Vagina (tissue), 2 donors: ENCODE measurements at regions not wholly inside any gene's neighbourhood (a gene's known extent, or its start where the extent isn't known, plus 50 kb on each side); places are given as distances from the start of the nearest gene placed in this dataset.

Source experiments
- POLR2A ChIP-seq, 2 donors: fragments of 450-650 bp; IDR thresholded peaks; one replicate each; pipeline ENCODE4 v1.6.1; 2017; ENCODE audit warnings: antibody characterized with exemption in 2 of 2, mild to moderate bottlenecking in 2 of 2, moderate library complexity in 2 of 2
- TF ChIP-seq, protein P1 (sequence below), 3 experiments: fragments of 450-650 bp in 2 of 3; fragments of 200-600 bp in 1 of 3; sonication (generic) in 1 of 3; IDR thresholded peaks; one replicate each; pipeline ENCODE4 v1.5.1; 2017 to 2019; ENCODE audit warnings: antibody characterized with exemption in 3 of 3, mild to moderate bottlenecking in 2 of 3, moderate library complexity in 2 of 3

- TF ChIP-seq, protein P1, sequence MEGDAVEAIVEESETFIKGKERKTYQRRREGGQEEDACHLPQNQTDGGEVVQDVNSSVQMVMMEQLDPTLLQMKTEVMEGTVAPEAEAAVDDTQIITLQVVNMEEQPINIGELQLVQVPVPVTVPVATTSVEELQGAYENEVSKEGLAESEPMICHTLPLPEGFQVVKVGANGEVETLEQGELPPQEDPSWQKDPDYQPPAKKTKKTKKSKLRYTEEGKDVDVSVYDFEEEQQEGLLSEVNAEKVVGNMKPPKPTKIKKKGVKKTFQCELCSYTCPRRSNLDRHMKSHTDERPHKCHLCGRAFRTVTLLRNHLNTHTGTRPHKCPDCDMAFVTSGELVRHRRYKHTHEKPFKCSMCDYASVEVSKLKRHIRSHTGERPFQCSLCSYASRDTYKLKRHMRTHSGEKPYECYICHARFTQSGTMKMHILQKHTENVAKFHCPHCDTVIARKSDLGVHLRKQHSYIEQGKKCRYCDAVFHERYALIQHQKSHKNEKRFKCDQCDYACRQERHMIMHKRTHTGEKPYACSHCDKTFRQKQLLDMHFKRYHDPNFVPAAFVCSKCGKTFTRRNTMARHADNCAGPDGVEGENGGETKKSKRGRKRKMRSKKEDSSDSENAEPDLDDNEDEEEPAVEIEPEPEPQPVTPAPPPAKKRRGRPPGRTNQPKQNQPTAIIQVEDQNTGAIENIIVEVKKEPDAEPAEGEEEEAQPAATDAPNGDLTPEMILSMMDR (IDR thresholded peaks at IDR 0.05): no peak
- TF ChIP-seq POLR2A (IDR thresholded peaks at IDR 0.05): no peak
These were observed 300.0 kb upstream of the PIK3C3 start for GRCh38 chr18:41655074-41655473.
